ENCODE measurements at regions not wholly inside any gene's neighbourhood (a gene's known extent, or its start where the extent isn't known, plus 50 kb on each side); places are given as distances from the start of the nearest gene placed in this dataset.
"Not testable (repeated sequence)": the region's sequence is repeated elsewhere in the genome, so short reads cannot be mapped to it uniquely, and the experiment has no call there.

- no peak for DNase-seq
Measured at GRCh38 chr3:71949442-71949841, 164.5 kb upstream of the PROK2 start.

GRCh38 chr3:71944482-71945065 is 159.6 kb upstream of the PROK2 start:
- DNase-seq, result no peak

- DNase-seq, result no peak
Measured at GRCh38 chr3:71942432-71943187, 157.7 kb upstream of the PROK2 start.

GRCh38 chr3:71940486-71940885 is 155.5 kb upstream of the PROK2 start:
- DNase-seq, result no peak

GRCh38 chr3:71938081-71938480 is 153.1 kb upstream of the PROK2 start:
- not testable (repeated sequence) for DNase-seq

GRCh38 chr3:71936681-71937080 is 151.7 kb upstream of the PROK2 start:
- no peak for DNase-seq

GRCh38 chr3:71934520-71935270 is 149.7 kb upstream of the PROK2 start:
- DNase-seq, result no peak

GRCh38 chr3:71931922-71932321 is 147.0 kb upstream of the PROK2 start:
- no peak for DNase-seq

- no peak for DNase-seq
Measured at GRCh38 chr3:71930056-71930991, 145.4 kb upstream of the PROK2 start.

- DNase-seq, result no peak
Measured at GRCh38 chr3:71928212-71928611, 143.3 kb upstream of the PROK2 start.

GRCh38 chr3:71927505-71928066 is 142.6 kb upstream of the PROK2 start:
- no peak for DNase-seq

GRCh38 chr3:71926616-71927015 is 141.7 kb upstream of the PROK2 start:
- DNase-seq, result no peak

GRCh38 chr3:71926262-71926600 is 141.3 kb upstream of the PROK2 start:
- DNase-seq, result no peak

GRCh38 chr3:71925511-71926261 is 140.7 kb upstream of the PROK2 start:
- not testable (repeated sequence) for DNase-seq

GRCh38 chr3:71924721-71925120 is 139.8 kb upstream of the PROK2 start:
- DNase-seq, result no peak

GRCh38 chr3:71921036-71921435 is 136.1 kb upstream of the PROK2 start:
- DNase-seq, result no peak

GRCh38 chr3:71919572-71919971 is 134.6 kb upstream of the PROK2 start:
- DNase-seq, result no peak

GRCh38 chr3:71917545-71917944 is 132.6 kb upstream of the PROK2 start:
- no peak for DNase-seq

GRCh38 chr3:71916747-71917369 is 131.9 kb upstream of the PROK2 start:
- DNase-seq, result no peak

- no peak for DNase-seq
Measured at GRCh38 chr3:71912839-71913495, 128.0 kb upstream of the PROK2 start.

GRCh38 chr3:71910108-71910507 is 125.2 kb upstream of the PROK2 start:
- no peak for DNase-seq

All from hindlimb muscle (tissue), 1 donor.